Stimulated activated CD4-positive, alpha-beta T cell treated with anti-CD3 and anti-CD28 coated beads, Interleukin-12 subunit alpha, Interleukin-12 subunit beta, amount 100 ng/mL, for 48 hours (primary cell): ENCODE measurements at regions not wholly inside any gene's neighbourhood (a gene's known extent, or its start where the extent isn't known, plus 50 kb on each side); places are given as distances from the start of the nearest gene placed in this dataset.
"Not testable (repeated sequence)": the region's sequence is repeated elsewhere in the genome, so short reads cannot be mapped to it uniquely, and the experiment has no call there.

Source experiments
- DNase-seq, 3 donors: peaks; one replicate each; pipeline ENCODE4 v3.0.0-alpha.2; 2020; ENCODE audit warnings: low read depth in 2 of 3, low spot score in 1 of 3

GRCh38 chr12:14207905-14208551, 157.5 kb upstream of the ATF7IP start:
- DNase-seq = no peak

GRCh38 chr12:14211947-14212387, 153.5 kb upstream of the ATF7IP start:
- no peak for DNase-seq

GRCh38 chr12:14213542-14213941, 151.9 kb upstream of the ATF7IP start:
- DNase-seq = no peak

GRCh38 chr12:14214495-14214894, 151.0 kb upstream of the ATF7IP start:
- no peak for DNase-seq

- DNase-seq = not testable (repeated sequence)
These were observed 149.5 kb upstream of the ATF7IP start for GRCh38 chr12:14215949-14216348.

- DNase-seq = no peak
These were observed 148.8 kb upstream of the ATF7IP start for GRCh38 chr12:14216405-14217294.

- DNase-seq = no peak
These were observed 146.3 kb upstream of the ATF7IP start for GRCh38 chr12:14219156-14219555.

- DNase-seq = not testable (repeated sequence)
These were observed 145.8 kb upstream of the ATF7IP start for GRCh38 chr12:14219670-14220069.

GRCh38 chr12:14225064-14225463, 140.4 kb upstream of the ATF7IP start:
- DNase-seq = no peak

GRCh38 chr12:14235176-14235575, 130.3 kb upstream of the ATF7IP start:
- not testable (repeated sequence) for DNase-seq

GRCh38 chr12:14236641-14237040, 128.8 kb upstream of the ATF7IP start:
- DNase-seq = not testable (repeated sequence)

- DNase-seq = no peak
These were observed 127.2 kb upstream of the ATF7IP start for GRCh38 chr12:14238221-14238792.

GRCh38 chr12:14239350-14239934, 126.0 kb upstream of the ATF7IP start:
- DNase-seq = no peak

- no peak for DNase-seq
These were observed 125.3 kb upstream of the ATF7IP start for GRCh38 chr12:14239935-14240872.

- no peak for DNase-seq
These were observed 124.6 kb upstream of the ATF7IP start for GRCh38 chr12:14240873-14241220.

GRCh38 chr12:14242825-14243224, 122.7 kb upstream of the ATF7IP start:
- not testable (repeated sequence) for DNase-seq

GRCh38 chr12:14243941-14244340, 121.5 kb upstream of the ATF7IP start:
- DNase-seq = no peak

GRCh38 chr12:14244876-14245669, 120.4 kb upstream of the ATF7IP start:
- DNase-seq = no peak

GRCh38 chr12:14247166-14247565, 118.3 kb upstream of the ATF7IP start:
- no peak for DNase-seq

- DNase-seq = no peak
These were observed 116.1 kb upstream of the ATF7IP start for GRCh38 chr12:14249368-14249767.
